Hepatocyte (in vitro differentiated cells): ENCODE measurements at regions not wholly inside any gene's neighbourhood (a gene's known extent, or its start where the extent isn't known, plus 50 kb on each side); places are given as distances from the start of the nearest gene placed in this dataset.

Experiments
- EZH2 ChIP-seq: fragments of 200-600 bp; sonication (generic); IDR thresholded peaks from 2 replicates; pipeline ENCODE4 v1.6.1; 2016; ENCODE audit warnings: antibody characterized with exemption, mild to moderate bottlenecking, borderline replicate concordance
- TF ChIP-seq, protein P1 (sequence below): fragments of 200-600 bp; sonication (generic); IDR thresholded peaks from 2 replicates; pipeline ENCODE4 v1.5.1; 2016; ENCODE audit warnings: antibody characterized with exemption, mild to moderate bottlenecking; ENCODE audit not compliant: poor library complexity

GRCh38 chr5:53313145-53313544 is 167.3 kb upstream of the FST start:
- TF ChIP-seq, protein P1, sequence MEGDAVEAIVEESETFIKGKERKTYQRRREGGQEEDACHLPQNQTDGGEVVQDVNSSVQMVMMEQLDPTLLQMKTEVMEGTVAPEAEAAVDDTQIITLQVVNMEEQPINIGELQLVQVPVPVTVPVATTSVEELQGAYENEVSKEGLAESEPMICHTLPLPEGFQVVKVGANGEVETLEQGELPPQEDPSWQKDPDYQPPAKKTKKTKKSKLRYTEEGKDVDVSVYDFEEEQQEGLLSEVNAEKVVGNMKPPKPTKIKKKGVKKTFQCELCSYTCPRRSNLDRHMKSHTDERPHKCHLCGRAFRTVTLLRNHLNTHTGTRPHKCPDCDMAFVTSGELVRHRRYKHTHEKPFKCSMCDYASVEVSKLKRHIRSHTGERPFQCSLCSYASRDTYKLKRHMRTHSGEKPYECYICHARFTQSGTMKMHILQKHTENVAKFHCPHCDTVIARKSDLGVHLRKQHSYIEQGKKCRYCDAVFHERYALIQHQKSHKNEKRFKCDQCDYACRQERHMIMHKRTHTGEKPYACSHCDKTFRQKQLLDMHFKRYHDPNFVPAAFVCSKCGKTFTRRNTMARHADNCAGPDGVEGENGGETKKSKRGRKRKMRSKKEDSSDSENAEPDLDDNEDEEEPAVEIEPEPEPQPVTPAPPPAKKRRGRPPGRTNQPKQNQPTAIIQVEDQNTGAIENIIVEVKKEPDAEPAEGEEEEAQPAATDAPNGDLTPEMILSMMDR = no peak
- TF ChIP-seq EZH2 = no peak
